Osteoblast (primary cell): ENCODE measurements at regions not wholly inside any gene's neighbourhood (a gene's known extent, or its start where the extent isn't known, plus 50 kb on each side); places are given as distances from the start of the nearest gene placed in this dataset.

Experiments used
- DNase-seq: peaks from one replicate; pipeline ENCODE4 v3.0.0; 2011; ENCODE audit warnings: low spot score, mixed read lengths; ENCODE audit not compliant: insufficient read length; ENCODE audit errors: missing footprints
- H2AFZ ChIP-seq: 2 replicates; pipeline ENCODE4 v1.6.0; 2011; ENCODE audit warnings: mild to moderate bottlenecking, low read length
- H3K27ac ChIP-seq: 2 replicates; pipeline ENCODE4 v1.5.1; 2011; ENCODE audit warnings: mild to moderate bottlenecking, low read depth, low read length, moderate library complexity
- H3K27me3 ChIP-seq: 2 replicates; pipeline ENCODE4 v1.6.0; 2012; ENCODE audit warnings: mild to moderate bottlenecking, control low read depth, inconsistent platforms, low read length, moderate library complexity; ENCODE audit not compliant: insufficient read depth
- H3K36me3 ChIP-seq: 2 replicates; pipeline ENCODE4 v1.5.1; 2011; ENCODE audit warnings: mild to moderate bottlenecking, low read length, control low read depth, moderate library complexity; ENCODE audit not compliant: insufficient read depth
- H3K4me1 ChIP-seq: 2 replicates; pipeline ENCODE4 v1.5.1; 2011; ENCODE audit warnings: mild to moderate bottlenecking, low read length, control low read depth, moderate library complexity; ENCODE audit not compliant: insufficient read depth
- H3K4me2 ChIP-seq: 2 replicates; pipeline ENCODE4 v1.6.0; 2011; ENCODE audit warnings: mild to moderate bottlenecking, low read length; ENCODE audit not compliant: insufficient read depth
- H3K4me3 ChIP-seq: fragments of 200-600 bp; sonication (generic); 3 replicates; pipeline ENCODE4 v1.5.1; 2012; ENCODE audit warnings: mild to moderate bottlenecking, low read length, inconsistent platforms; ENCODE audit not compliant: insufficient read depth
- H3K79me2 ChIP-seq: 2 replicates; pipeline ENCODE4 v1.6.0; 2012; ENCODE audit warnings: mild to moderate bottlenecking, low read length, control low read depth, inconsistent platforms; ENCODE audit not compliant: insufficient read depth
- H3K9me3 ChIP-seq: 2 replicates; pipeline ENCODE4 v1.5.1; 2011; ENCODE audit warnings: low read depth, low read length, control low read depth
- H4K20me1 ChIP-seq: 2 replicates; pipeline ENCODE4 v1.6.0; 2012; ENCODE audit warnings: mild to moderate bottlenecking, low read length, control low read depth; ENCODE audit not compliant: insufficient read depth
- CTCF ChIP-seq: IDR thresholded peaks from 2 replicates; pipeline ENCODE4 v1.5.1; 2011; ENCODE audit warnings: mild to moderate bottlenecking, low read depth, low read length, moderate library complexity; ENCODE audit errors: extremely low read depth

DNA sequence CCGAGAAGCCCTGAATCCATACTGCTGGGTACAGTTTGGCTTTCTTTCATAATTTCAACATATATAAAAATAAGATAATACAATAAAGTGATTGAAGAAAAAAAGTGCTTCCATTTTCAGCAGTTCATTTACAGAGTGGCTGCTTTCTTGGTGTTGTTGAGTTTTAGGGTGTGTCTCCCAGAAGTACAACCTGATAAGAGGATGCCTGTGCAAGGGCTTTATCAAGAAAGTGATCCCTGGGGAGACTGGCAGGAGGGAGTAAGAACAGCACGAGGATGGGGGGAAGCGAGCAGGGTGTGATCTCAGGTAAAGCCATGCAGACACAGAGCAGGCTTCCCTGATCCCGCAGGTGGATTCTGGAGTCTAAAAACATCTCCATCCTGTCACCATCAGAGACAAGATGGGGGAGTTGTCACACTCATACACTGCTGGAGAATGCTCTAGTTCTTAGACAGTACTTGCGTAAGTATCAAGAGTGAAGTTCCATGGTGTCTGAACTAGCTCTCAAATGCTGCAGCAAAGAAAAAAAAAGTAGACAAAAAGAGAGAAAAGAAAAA lies 395.9 kb downstream of the CDH26 start:
- H3K4me2 ChIP-seq, result no peak overlapping the region
- H3K4me3 ChIP-seq, result no peak overlapping the region
- TF ChIP-seq CTCF, result no peak
- no peaks in the 10 kb centered on the region for H3K36me3 ChIP-seq
- no peaks in the 10 kb centered on the region for H3K27me3 ChIP-seq
- H3K9me3 ChIP-seq, result no peaks in the 10 kb centered on the region
- H3K27ac ChIP-seq, result no peak overlapping the region
- no peaks in the 10 kb centered on the region for H3K4me1 ChIP-seq
- H3K79me2 ChIP-seq, result no peaks in the 10 kb centered on the region
- no peaks in the 10 kb centered on the region for H4K20me1 ChIP-seq
- H2AFZ ChIP-seq, result no peak overlapping the region
- no peak for DNase-seq

DNA sequence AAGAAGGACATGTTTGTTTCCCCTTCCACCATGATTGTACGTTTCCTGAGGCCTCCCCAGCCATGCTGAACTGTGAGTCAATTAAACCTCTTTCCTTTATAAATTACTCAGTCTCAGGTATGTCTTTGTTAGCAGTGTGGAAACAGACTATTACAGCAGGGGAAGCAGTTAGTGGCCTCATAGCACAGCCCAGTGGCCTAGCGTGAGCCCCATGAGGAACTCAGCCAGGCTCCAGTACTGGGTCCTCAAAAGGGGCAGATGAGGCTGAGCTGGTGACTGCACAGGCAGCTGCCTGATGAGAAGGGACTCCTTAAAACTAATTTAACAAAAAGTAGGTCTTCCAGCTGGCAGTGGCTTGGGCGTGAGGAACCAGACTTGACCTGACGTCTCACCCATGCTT lies 399.9 kb downstream of the CDH26 start:
- H3K9me3 ChIP-seq, result no peaks in the 10 kb centered on the region
- no peak for DNase-seq
- no peaks in the 10 kb centered on the region for H3K36me3 ChIP-seq
- no peaks in the 10 kb centered on the region for H3K27me3 ChIP-seq
- no peak for TF ChIP-seq CTCF
- no peaks in the 10 kb centered on the region for H4K20me1 ChIP-seq
- no peak overlapping the region for H2AFZ ChIP-seq
- H3K27ac ChIP-seq, result no peak overlapping the region
- no peak overlapping the region for H3K4me2 ChIP-seq
- H3K4me3 ChIP-seq, result no peak overlapping the region
- no peaks in the 10 kb centered on the region for H3K79me2 ChIP-seq
- no peaks in the 10 kb centered on the region for H3K4me1 ChIP-seq

DNA sequence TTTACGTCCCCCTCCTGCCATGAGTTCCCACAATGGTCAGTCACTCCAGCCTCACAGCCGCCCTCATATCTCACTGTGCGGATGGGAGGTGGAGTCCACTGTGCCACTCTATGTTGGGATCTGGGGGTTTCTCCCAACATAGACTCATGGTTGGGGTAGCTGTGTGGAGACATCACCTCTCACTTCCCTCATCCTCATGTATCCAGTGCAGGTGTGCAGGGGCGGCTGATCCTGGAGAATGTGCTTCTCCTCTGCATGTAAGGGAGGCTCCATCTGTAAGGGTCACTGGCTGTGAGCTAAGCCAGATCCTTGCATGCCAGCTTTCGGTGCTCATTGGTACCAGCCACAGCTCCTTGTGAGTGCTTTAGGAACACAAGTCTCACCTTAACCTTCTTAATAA lies 400.8 kb downstream of the CDH26 start:
- Histone ChIP-seq H3K27me3 (no peaks in the 10 kb centered on the region), H3K4me1 (no peaks in the 10 kb centered on the region), H3K4me3 (no peak overlapping the region), H3K27ac (no peak overlapping the region), H3K4me2 (no peak overlapping the region), H2AFZ (no peak overlapping the region), H3K79me2 (no peaks in the 10 kb centered on the region), H3K9me3 (no peaks in the 10 kb centered on the region), H4K20me1 (no peaks in the 10 kb centered on the region), H3K36me3 (no peaks in the 10 kb centered on the region)
- TF ChIP-seq CTCF, result no peak
- DNase-seq, result no peak

- no peak for TF ChIP-seq CTCF
- no peak overlapping the region for H3K4me2 ChIP-seq
- H3K4me1 ChIP-seq, result no peaks in the 10 kb centered on the region
- no peaks in the 10 kb centered on the region for H4K20me1 ChIP-seq
- no peak for DNase-seq
- H3K36me3 ChIP-seq, result no peaks in the 10 kb centered on the region
- no peaks in the 10 kb centered on the region for H3K9me3 ChIP-seq
- no peak overlapping the region for H3K4me3 ChIP-seq
- H3K27ac ChIP-seq, result no peak overlapping the region
- H3K27me3 ChIP-seq, result no peaks in the 10 kb centered on the region
- H2AFZ ChIP-seq, result no peak overlapping the region
- H3K79me2 ChIP-seq, result no peaks in the 10 kb centered on the region
Observed at GRCh38 chr20:60361761-60362395, 403.7 kb downstream of the CDH26 start.
